K562 (cell line): ENCODE measurements at regions not wholly inside any gene's neighbourhood (a gene's known extent, or its start where the extent isn't known, plus 50 kb on each side); places are given as distances from the start of the nearest gene placed in this dataset.

Experiments
- ATAC-seq: fragments of 200-7000 bp; cut with Tn5 transposase; 3 replicates; pipeline ENCODE4 v1.9.1; 2020; ENCODE audit warnings: moderate library complexity
- BruUV-seq: library from RNA; stranded (reverse); fragments of 400-500 nt; replicated peaks from 2 replicates; lab custom pipeline; 2021; lab: Mats Ljungman, UMichigan
- CTCF ChIA-PET: fragments of 300-600 bp; formaldehyde crosslinking; extraction: SDS; loops from one replicate; lab custom pipeline; 2021; ENCODE audit warnings: low intra/inter-chr PET ratio; lab: Yijun Ruan, JAX
- POLR2A ChIA-PET: fragments of 300-600, 350-650 bp; sonication (Branson Sonifier 250); formaldehyde crosslinking; extraction: SDS; loops from one replicate; lab custom pipeline; 2021; ENCODE audit warnings: antibody characterized with exemption, inconsistent platforms; lab: Yijun Ruan, JAX
- DNase-seq, 4 experiments: peaks; one replicate each; pipeline versions ENCODE4 v3.0.0 to v3.0.0-alpha.2; 2011 to 2018; ENCODE audit warnings: low spot score in 3 of 4, mixed read lengths in 3 of 4; ENCODE audit errors: extremely low read depth in 1 of 4
- FAIRE-seq: peaks from 2 replicates; lab custom pipeline; 2011; peaks lifted over from hg19 to GRCh38; lab: Jason Lieb, UNC
- H2AFZ ChIP-seq: 2 replicates; pipeline ENCODE4 v1.6.0; 2011; ENCODE audit warnings: low read depth, low read length, control low read depth, inconsistent platforms
- H3K27ac ChIP-seq: fragments of 200-600 bp; 3 replicates; pipeline ENCODE4 v1.8.0; 2011; ENCODE audit warnings: low read depth, mild to moderate bottlenecking, control low read depth, inconsistent platforms, low read length, moderate library complexity, mixed read lengths; ENCODE audit errors: extremely low read depth
- H3K27me3 ChIP-seq, 2 experiments: fragments of 300-600 bp in 1 of 2; 2 replicates in 1 of 2; 3 replicates in 1 of 2; pipeline versions ENCODE4 v1.6.0 to v1.8.0; 2011; ENCODE audit warnings: inconsistent platforms in 2 of 2, low read length in 2 of 2, mild to moderate bottlenecking in 1 of 2, mixed read lengths in 1 of 2, moderate library complexity in 1 of 2; ENCODE audit not compliant: control insufficient read depth in 2 of 2, insufficient read depth in 2 of 2
- H3K36me3 ChIP-seq: fragments of 300-600 bp; 3 replicates; pipeline ENCODE4 v1.8.0; 2011; ENCODE audit warnings: mild to moderate bottlenecking, low read length, inconsistent platforms; ENCODE audit not compliant: control insufficient read depth, insufficient read depth
- H3K4me1 ChIP-seq, 2 experiments: fragments of 200-600 bp in 1 of 2; replicated peaks in 1 of 2; 2 replicates in 1 of 2; 3 replicates in 1 of 2; pipeline versions ENCODE4 v1.5.1 to v1.8.0; 2011; ENCODE audit warnings: inconsistent platforms in 2 of 2, low read length in 2 of 2, mild to moderate bottlenecking in 1 of 2, mixed read lengths in 1 of 2, moderate library complexity in 1 of 2; ENCODE audit not compliant: control insufficient read depth in 2 of 2, insufficient read depth in 2 of 2
- H3K4me2 ChIP-seq: 2 replicates; pipeline ENCODE4 v1.6.1; 2011; ENCODE audit warnings: low read length, control low read depth, inconsistent platforms, mixed read lengths; ENCODE audit not compliant: insufficient read depth
- H3K4me3 ChIP-seq: fragments of 200-600 bp; sonication (generic), shearing (Covaris generic); 2 replicates; pipeline ENCODE4 v1.5.1; 2016; ENCODE audit warnings: control low read depth, inconsistent platforms
- H3K79me2 ChIP-seq: fragments of 200-600 bp; 3 replicates; pipeline ENCODE4 v1.8.0; 2011; ENCODE audit warnings: low read length, inconsistent platforms; ENCODE audit not compliant: control insufficient read depth, insufficient read depth
- H3K9ac ChIP-seq, 2 experiments: 2 replicates each; pipeline versions ENCODE4 v1.6.0 to v1.6.1; 2011; ENCODE audit warnings: low read depth in 2 of 2, low read length in 2 of 2, control low read depth in 1 of 2, inconsistent platforms in 1 of 2, mild to moderate bottlenecking in 1 of 2, mixed read lengths in 1 of 2; ENCODE audit not compliant: insufficient read depth in 1 of 2
- H3K9me1 ChIP-seq: one replicate; pipeline ENCODE4 v1.6.0; 2011; ENCODE audit warnings: inconsistent platforms, mild to moderate bottlenecking, low read length, moderate library complexity; ENCODE audit not compliant: control insufficient read depth, insufficient read depth
- H3K9me3 ChIP-seq: replicated peaks from 2 replicates; pipeline ENCODE4 v1.5.1; 2011; ENCODE audit warnings: low read depth, low read length, inconsistent platforms; ENCODE audit not compliant: control insufficient read depth, insufficient read depth
- H4K20me1 ChIP-seq: replicated peaks from 2 replicates; pipeline ENCODE4 v1.6.1; 2011; ENCODE audit warnings: low read length, inconsistent platforms, mixed read lengths; ENCODE audit not compliant: control insufficient read depth, insufficient read depth
- COPS2 ChIP-seq: fragments of 450-650 bp; conservative IDR thresholded peaks from 2 replicates; pipeline ENCODE4 v1.6.1; 2016; ENCODE audit warnings: mild to moderate bottlenecking, moderate library complexity
- GATAD2A ChIP-seq: fragments of 450-650 bp; IDR thresholded peaks from 2 replicates; pipeline ENCODE4 v1.6.1; 2017
- JUNB ChIP-seq: fragments of 450-650 bp; formaldehyde crosslinking; conservative IDR thresholded peaks from 2 replicates; pipeline ENCODE4 v1.4.0; 2020; ENCODE audit warnings: mild to moderate bottlenecking
- KAT8 ChIP-seq: fragments of 450-650 bp; IDR thresholded peaks from 2 replicates; pipeline ENCODE4 v1.6.1; 2016; ENCODE audit warnings: low read depth, mild to moderate bottlenecking
- NELFE ChIP-seq: IDR thresholded peaks from 2 replicates; pipeline ENCODE4 v1.6.1; 2011; ENCODE audit warnings: mild to moderate bottlenecking; ENCODE audit not compliant: insufficient read depth, insufficient read length
- POU5F1 ChIP-seq: fragments of 150-350 bp; IDR thresholded peaks from 2 replicates; pipeline ENCODE4 v1.6.1; 2014; ENCODE audit warnings: borderline replicate concordance, low read length, low read depth, mild to moderate bottlenecking; ENCODE audit not compliant: partially characterized antibody
- SRSF3 ChIP-seq: fragments of 200-400 bp; formaldehyde crosslinking; IDR thresholded peaks from 2 replicates; pipeline ENCODE4 v1.6.1; 2016; ENCODE audit warnings: mild to moderate bottlenecking, low read length, moderate library complexity; ENCODE audit not compliant: insufficient read depth
- ZKSCAN3 ChIP-seq: fragments of 250-450 bp; sonication (Bioruptor Pico); IDR thresholded peaks from 2 replicates; pipeline ENCODE4 v1.4.0; 2020
- ZNF165 ChIP-seq: fragments of 250-450 bp; sonication (Bioruptor Pico); IDR thresholded peaks from 2 replicates; pipeline ENCODE4 v1.4.0; 2020; ENCODE audit warnings: borderline replicate concordance
- ZNF277 ChIP-seq: fragments of 250-450 bp; sonication (Bioruptor Pico); IDR thresholded peaks from 2 replicates; pipeline ENCODE4 v1.8.0; 2022; ENCODE audit warnings: inconsistent platforms, mild to moderate bottlenecking, moderate library complexity, borderline replicate concordance
- WGBS: fragments of 100-300 bp; shearing (Covaris generic); methylation state at CpG from one replicate; pipeline ENCODE4 v1.1.6; 2016; ENCODE audit warnings: low coverage, mixed read lengths; ENCODE audit not compliant: insufficient coverage; ENCODE audit errors: missing lambda C conversion rate; 5-methylcytosine and 5-hydroxymethylcytosine counted together
- in situ Hi-C: fragments of 300-500 bp; cut with MboI; formaldehyde crosslinking; loops from 4 replicates; pipeline ENCODE4 v1.15.0; 2018; ENCODE audit warnings: inconsistent platforms, mixed read lengths
- intact Hi-C: fragments of 100-400 bp; cut with micrococcal nuclease; formaldehyde crosslinking; loops from 2 replicates; pipeline ENCODE4 v1.14.2; 2022

DNA sequence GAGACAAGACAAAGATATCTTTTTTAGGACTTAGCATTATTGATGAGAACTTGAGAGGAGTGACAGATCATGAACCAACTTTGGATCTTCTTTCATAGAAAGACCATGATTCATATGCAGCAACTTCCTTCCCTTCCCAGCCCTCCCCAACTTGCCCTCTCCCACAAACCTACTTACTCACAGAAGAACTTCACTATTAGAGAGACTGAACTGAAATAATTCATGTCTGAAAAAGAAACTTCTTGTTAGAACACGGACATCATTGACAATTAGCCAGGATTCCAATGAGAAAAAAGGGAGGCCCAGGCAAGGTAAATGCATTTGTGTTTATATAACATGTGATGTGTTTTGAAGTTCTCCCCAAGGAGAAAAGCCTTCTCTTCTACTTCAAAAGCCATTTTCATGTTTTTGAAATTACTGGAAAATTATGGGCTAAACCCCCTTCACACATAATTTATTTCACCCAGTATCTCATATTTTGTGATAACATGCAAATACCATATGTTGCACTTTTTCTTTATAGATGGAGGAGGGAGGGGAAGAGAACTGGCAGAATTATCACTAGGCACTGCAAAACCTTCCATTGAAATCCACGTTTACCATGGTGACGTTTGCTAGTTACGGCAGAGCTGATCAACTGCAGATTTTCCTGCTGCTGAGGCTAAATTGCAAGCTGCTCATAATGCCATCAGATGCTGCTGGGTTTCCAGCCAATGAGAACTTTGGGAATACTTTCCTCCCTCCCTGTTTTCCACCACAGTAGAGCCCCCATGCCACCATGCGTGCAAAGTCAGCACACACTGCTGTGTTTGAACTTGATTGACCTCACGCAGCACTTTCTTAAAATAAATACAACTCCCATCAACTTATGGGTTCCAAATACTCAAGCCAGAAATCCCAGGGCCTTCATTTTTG lies 294.7 kb downstream of the MEIS1 start:
- Histone ChIP-seq H3K4me1 (no peaks in the 10 kb centered on the region), H3K27ac (no peak overlapping the region)

More for the DNA sequence above, 294.7 kb downstream of the MEIS1 start:
- intact Hi-C loops (no loop called here), in situ Hi-C loops (no loop called here)
- H4K20me1 ChIP-seq = no peaks in the 10 kb centered on the region
- H3K36me3 ChIP-seq = no peaks in the 10 kb centered on the region
- no peaks in the 10 kb centered on the region for H3K9me1 ChIP-seq
- H3K4me2 ChIP-seq = no peak overlapping the region
- no peaks in the 10 kb centered on the region for H3K27me3 ChIP-seq
- no peak for FAIRE-seq
- no peak overlapping the region for H3K4me3 ChIP-seq
- DNase-seq = no peak
- no TSS peak for BruUV-seq
- TF ChIP-seq NELFE = no peak
- TF ChIP-seq ZNF165 (CRISPR knock-in tag) = no peak
- TF ChIP-seq KAT8 = no peak
- no peak for TF ChIP-seq SRSF3
- TF ChIP-seq ZNF277 (CRISPR knock-in tag) = no peak
- no peak for TF ChIP-seq JUNB
- no peak for TF ChIP-seq COPS2
- no peak for TF ChIP-seq ZKSCAN3 (CRISPR knock-in tag)
- no peak for TF ChIP-seq POU5F1
- no peak for TF ChIP-seq GATAD2A
- ChIA-PET CTCF (no interaction called here), POLR2A (no interaction called here)
- no peaks in the 10 kb centered on the region for H3K9me3 ChIP-seq
- H2AFZ ChIP-seq = no peak overlapping the region
- H3K9ac ChIP-seq = no peak overlapping the region
- H3K79me2 ChIP-seq = no peaks in the 10 kb centered on the region
- no peak for ATAC-seq
- 0% methylated on average over 6 of the region's 6 CpGs for WGBS
